ENCODE measurements at regions not wholly inside any gene's neighbourhood (a gene's known extent, or its start where the extent isn't known, plus 50 kb on each side); places are given as distances from the start of the nearest gene placed in this dataset.

GRCh38 chr9:106062250-106062649 is 367.9 kb downstream of the TMEM38B start:
- TF ChIP-seq GTF2I (CRISPR knock-in tag; conservative IDR thresholded peaks at IDR 0.05) (no peak), JUN (CRISPR knock-in tag; IDR thresholded peaks at IDR 0.05) (no peak), ESRRA (CRISPR knock-in tag; IDR thresholded peaks at IDR 0.05; ENCODE audit: borderline replicate concordance) (no peak), ZNF219 (CRISPR knock-in tag; IDR thresholded peaks at IDR 0.05; ENCODE audit: borderline replicate concordance) (no peak), HMGXB4 (CRISPR knock-in tag; IDR thresholded peaks at IDR 0.05) (no peak), NFE2L1 (CRISPR knock-in tag; IDR thresholded peaks at IDR 0.05) (no peak), PREB (CRISPR knock-in tag; IDR thresholded peaks at IDR 0.05; ENCODE audit: borderline replicate concordance) (no peak), KAT7 (CRISPR knock-in tag; IDR thresholded peaks at IDR 0.05; ENCODE audit: borderline replicate concordance) (no peak), ZSCAN18 (CRISPR knock-in tag; IDR thresholded peaks at IDR 0.05) (no peak)
- Mint-ChIP-seq H3K4me1 (peaks cover 3% of the 10 kb centered on the region), H3K4me3 (no peak overlapping the region), H3K27me3 (ENCODE audit: low read depth) (no peaks in the 10 kb centered on the region), H3K36me3 (peaks cover 10% of the 10 kb centered on the region), H3K9me3 (peaks cover 9% of the 10 kb centered on the region), H3K27ac (no peak overlapping the region)
- DNase-seq (ENCODE audit: low spot score) (no peak), ATAC-seq (no peak)
- ChIA-PET POLR2A (no interaction called here), CTCF (no interaction called here)

- Mint-ChIP-seq H3K9me3 (peaks cover 2% of the 10 kb centered on the region; the same call in 1 of the 2 replicates), H3K36me3 (0 out of 2 replicates have a peak, but pooled peaks cover 1% of the 10 kb centered on the region), H3K4me1 (peaks cover 2% of the 10 kb centered on the region), H3K27me3 (ENCODE audit: low read depth) (no peaks in the 10 kb centered on the region), H3K27ac (no peak overlapping the region), H3K4me3 (no peak overlapping the region)
- CTCF ChIA-PET = no interaction called here
- ATAC-seq (no peak), DNase-seq (ENCODE audit: low spot score) (no peak)
- POLR2A ChIA-PET = no interaction called here
- no peak for TF ChIP-seq HMGXB4 (CRISPR knock-in tag; IDR thresholded peaks at IDR 0.05)
- TF ChIP-seq ATF2 (CRISPR knock-in tag; IDR thresholded peaks at IDR 0.05; ENCODE audit: borderline replicate concordance, low read depth) = no peak
- TF ChIP-seq ATF6 (CRISPR knock-in tag; IDR thresholded peaks at IDR 0.05) = no peak
- TF ChIP-seq PRDM15 (CRISPR knock-in tag; IDR thresholded peaks at IDR 0.05) = no peak
- no peak for TF ChIP-seq FOXP1 (CRISPR knock-in tag; IDR thresholded peaks at IDR 0.05; ENCODE audit: borderline replicate concordance)
- no peak for TF ChIP-seq RELA (CRISPR knock-in tag; IDR thresholded peaks at IDR 0.05; ENCODE audit: borderline replicate concordance)
- TF ChIP-seq RORB (CRISPR knock-in tag; IDR thresholded peaks at IDR 0.05) = no peak
- no peak for TF ChIP-seq CREB1 (CRISPR knock-in tag; IDR thresholded peaks at IDR 0.05)
- TF ChIP-seq ZNF423 (CRISPR knock-in tag; IDR thresholded peaks at IDR 0.05) = no peak
- TF ChIP-seq FOXJ3 (CRISPR knock-in tag; IDR thresholded peaks at IDR 0.05; ENCODE audit: borderline replicate concordance) = no peak
- no peak for TF ChIP-seq ETV6 (CRISPR knock-in tag; IDR thresholded peaks at IDR 0.05)
These were observed 370.8 kb downstream of the TMEM38B start for GRCh38 chr9:106065136-106065535.

Measured in WTC11 (cell line).